ENCODE measurements at regions not wholly inside any gene's neighbourhood (a gene's known extent, or its start where the extent isn't known, plus 50 kb on each side); places are given as distances from the start of the nearest gene placed in this dataset.

- Histone ChIP-seq H3K9ac (ENCODE audit: insufficient read depth in 1 of 2, low read depth in 2 of 2, low read length in 2 of 2) (no peak overlapping the region), H3K4me3 (no peak overlapping the region), H3K27me3 (ENCODE audit: control insufficient read depth in 2 of 2, insufficient read depth in 2 of 2, low read length in 2 of 2) (no peaks in the 10 kb centered on the region; a peak in 2 of 5 replicates), H3K9me3 (replicated peaks; ENCODE audit: control insufficient read depth, insufficient read depth, low read depth, low read length) (no peaks in the 10 kb centered on the region), H3K79me2 (ENCODE audit: control insufficient read depth, insufficient read depth, low read length) (no peaks in the 10 kb centered on the region), H3K4me2 (ENCODE audit: insufficient read depth, low read length) (no peak overlapping the region), H3K9me1 (ENCODE audit: control insufficient read depth, insufficient read depth, low read length) (no peaks in the 10 kb centered on the region), H4K20me1 (replicated peaks; ENCODE audit: control insufficient read depth, insufficient read depth, low read length) (no peaks in the 10 kb centered on the region), H3K36me3 (ENCODE audit: control insufficient read depth, insufficient read depth, low read length) (no peaks in the 10 kb centered on the region), H2AFZ (ENCODE audit: low read depth, low read length) (no peak overlapping the region), H3K27ac (ENCODE audit: extremely low read depth, low read depth, low read length) (no peak overlapping the region), H3K4me1 (replicated peaks in 1 of 2; ENCODE audit: control insufficient read depth in 2 of 2, insufficient read depth in 2 of 2, low read length in 2 of 2) (no peaks in the 10 kb centered on the region)
- ChIA-PET POLR2A (interaction anchor here (1.0 kb wide), 1 partner anchor 100 kb away, joined by 4 read pairs; no protein-coding TSS in a partner anchor), CTCF (ENCODE audit: low intra/inter-chr PET ratio) (no interaction called here)
- in situ Hi-C loops (cut with MboI) (no loop called here), intact Hi-C loops (cut with micrococcal nuclease) (no loop called here)
- no peak for TF ChIP-seq ZNF740 (CRISPR knock-in tag; IDR thresholded peaks at IDR 0.05)
- no peak for TF ChIP-seq ZNF740 (tag; IDR thresholded peaks at IDR 0.05)
- TF ChIP-seq ZNF277 (CRISPR knock-in tag; IDR thresholded peaks at IDR 0.05; ENCODE audit: borderline replicate concordance), result no peak
- TF ChIP-seq HNRNPK (IDR thresholded peaks at IDR 0.05; ENCODE audit: low read depth, low read length, poor library complexity, severe bottlenecking), result peak; percentile 95
- peak; percentile 95 for TF ChIP-seq PCBP2 (IDR thresholded peaks at IDR 0.05; ENCODE audit: low read depth, low read length, poor library complexity, severe bottlenecking)
- BruUV-seq (replicated peaks), result no TSS peak
- FAIRE-seq (no peak), ATAC-seq (no peak), DNase-seq (ENCODE audit: extremely low read depth in 1 of 4, low spot score in 3 of 4) (no peak)
Observed at GRCh38 chr1:244937099-244937498, 72.8 kb upstream of the HNRNPU start.

Measured in K562 (cell line).